Activated naive CD8-positive, alpha-beta T cell treated with anti-CD3 and anti-CD28 coated beads, Interleukin-2, amount 50 U/mL, for 24 hours (primary cell): ENCODE measurements at regions not wholly inside any gene's neighbourhood (a gene's known extent, or its start where the extent isn't known, plus 50 kb on each side); places are given as distances from the start of the nearest gene placed in this dataset.
"Not testable (repeated sequence)": the region's sequence is repeated elsewhere in the genome, so short reads cannot be mapped to it uniquely, and the experiment has no call there.

Experiments used
- ATAC-seq: fragments of 150-1000 bp; cut with Tn5 transposase; one replicate; pipeline ENCODE4 v1.10.0; 2021
- DNase-seq: peaks from one replicate; pipeline ENCODE4 v3.0.0; 2021
- H3K27ac Mint-ChIP-seq: one replicate; pipeline ENCODE4 v1.8.0; 2021; ENCODE audit warnings: mild to moderate bottlenecking, mixed read lengths
- H3K27me3 Mint-ChIP-seq: one replicate; pipeline ENCODE4 v1.8.0; 2021; ENCODE audit warnings: mixed read lengths
- H3K36me3 Mint-ChIP-seq: one replicate; pipeline ENCODE4 v1.8.0; 2021; ENCODE audit warnings: low read depth, mixed read lengths
- H3K4me1 Mint-ChIP-seq: one replicate; pipeline ENCODE4 v1.8.0; 2021; ENCODE audit warnings: mixed read lengths
- H3K4me3 Mint-ChIP-seq: one replicate; pipeline ENCODE4 v1.8.0; 2021; ENCODE audit warnings: mild to moderate bottlenecking, moderate library complexity, mixed read lengths
- H3K9me3 Mint-ChIP-seq: one replicate; pipeline ENCODE4 v1.8.0; 2021; ENCODE audit warnings: mixed read lengths

DNA sequence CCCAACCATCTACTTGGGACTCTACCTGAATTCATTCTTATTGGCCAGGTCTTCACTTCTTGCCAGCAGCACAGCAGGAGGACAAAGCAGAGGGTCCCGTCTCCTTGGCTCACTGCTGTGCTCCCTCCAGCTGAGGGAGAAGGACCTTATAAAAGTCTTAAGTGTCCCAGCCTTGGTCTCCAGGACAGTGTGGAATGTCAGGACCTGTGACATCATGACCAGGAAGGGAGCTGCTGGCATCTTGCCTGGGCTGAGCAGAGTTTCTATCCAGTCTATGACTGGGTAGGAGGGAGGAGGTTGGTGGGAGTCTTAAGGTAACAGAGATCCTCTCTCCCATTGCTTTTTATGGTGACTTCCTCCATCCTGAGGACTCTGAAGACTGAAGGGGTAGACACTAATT, 56.6 kb upstream of the ANKRD10 start:
- Mint-ChIP-seq H3K4me1 (peaks cover 13% of the 10 kb centered on the region), H3K27me3 (peaks cover 51% of the 10 kb centered on the region), H3K4me3 (no peak overlapping the region), H3K27ac (no peak overlapping the region), H3K9me3 (peaks cover 14% of the 10 kb centered on the region), H3K36me3 (peaks cover 17% of the 10 kb centered on the region)
- DNase-seq (no peak), ATAC-seq (no peak)

DNA sequence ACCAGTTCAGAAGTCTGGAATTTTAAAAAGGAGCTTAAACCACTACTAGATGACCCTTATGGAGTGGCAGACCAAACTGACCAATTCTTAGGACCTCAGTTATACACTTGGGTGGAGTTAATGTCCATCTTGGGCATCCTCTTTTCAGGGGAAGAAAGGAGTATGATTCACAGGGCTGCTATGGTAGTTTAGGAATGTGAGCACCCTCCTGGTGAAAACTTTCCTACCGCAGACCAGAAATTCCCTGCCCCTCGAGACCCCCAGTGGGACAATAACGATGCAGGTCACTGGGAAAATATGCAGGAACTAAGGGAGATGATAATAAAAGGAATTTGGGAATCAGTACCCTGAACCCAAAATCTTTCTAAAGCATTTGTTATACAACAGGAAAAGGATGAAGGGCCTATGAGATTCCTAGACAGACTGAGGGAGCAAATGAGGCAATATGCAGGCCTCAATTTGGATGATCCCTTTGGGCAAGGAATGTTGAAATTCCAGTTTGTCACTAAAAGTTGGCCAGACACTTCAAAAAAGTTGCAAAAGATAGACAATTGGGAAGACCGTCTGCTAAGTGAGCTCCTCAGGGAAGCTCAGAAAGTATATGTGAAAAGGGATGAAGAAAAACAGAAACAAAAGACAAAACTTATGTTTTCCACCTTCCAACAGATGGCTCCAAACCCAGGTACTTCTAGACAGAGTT, 52.4 kb upstream of the ANKRD10 start:
- Mint-ChIP-seq H3K27ac (peak overlapping the region; percentile 40), H3K27me3 (peaks cover 41% of the 10 kb centered on the region), H3K36me3 (peaks cover 43% of the 10 kb centered on the region), H3K9me3 (peaks cover 44% of the 10 kb centered on the region), H3K4me1 (peaks cover 27% of the 10 kb centered on the region)
- DNase-seq, ATAC-seq, H3K4me3 Mint-ChIP-seq: not testable (repeated sequence)

DNA sequence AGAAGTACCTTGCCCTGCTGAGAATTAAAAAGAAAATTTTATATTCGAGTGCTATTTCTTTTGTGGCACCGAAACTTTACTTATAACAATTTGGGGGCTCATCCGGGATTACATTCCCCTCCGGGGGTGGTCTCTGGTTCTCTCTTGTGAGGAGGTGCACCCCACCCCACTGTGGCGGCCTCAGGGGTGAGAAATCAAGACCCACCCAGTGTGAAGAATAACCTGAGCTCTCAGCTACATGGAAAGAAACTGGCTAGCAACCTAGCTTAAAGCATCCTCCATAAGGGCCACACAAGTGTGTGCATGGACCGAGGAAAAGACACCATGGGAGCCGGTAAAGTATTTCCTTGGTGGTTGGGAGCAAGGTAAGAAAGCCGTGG, 50.9 kb upstream of the ANKRD10 start:
- no peak overlapping the region for H3K4me3 Mint-ChIP-seq
- H3K27me3 Mint-ChIP-seq: peaks cover 31% of the 10 kb centered on the region
- DNase-seq: no peak
- ATAC-seq: no peak
- peaks cover 51% of the 10 kb centered on the region for H3K36me3 Mint-ChIP-seq
- H3K9me3 Mint-ChIP-seq: peaks cover 57% of the 10 kb centered on the region
- peak overlapping the region; percentile 87 for H3K27ac Mint-ChIP-seq
- peaks cover 27% of the 10 kb centered on the region for H3K4me1 Mint-ChIP-seq

DNA sequence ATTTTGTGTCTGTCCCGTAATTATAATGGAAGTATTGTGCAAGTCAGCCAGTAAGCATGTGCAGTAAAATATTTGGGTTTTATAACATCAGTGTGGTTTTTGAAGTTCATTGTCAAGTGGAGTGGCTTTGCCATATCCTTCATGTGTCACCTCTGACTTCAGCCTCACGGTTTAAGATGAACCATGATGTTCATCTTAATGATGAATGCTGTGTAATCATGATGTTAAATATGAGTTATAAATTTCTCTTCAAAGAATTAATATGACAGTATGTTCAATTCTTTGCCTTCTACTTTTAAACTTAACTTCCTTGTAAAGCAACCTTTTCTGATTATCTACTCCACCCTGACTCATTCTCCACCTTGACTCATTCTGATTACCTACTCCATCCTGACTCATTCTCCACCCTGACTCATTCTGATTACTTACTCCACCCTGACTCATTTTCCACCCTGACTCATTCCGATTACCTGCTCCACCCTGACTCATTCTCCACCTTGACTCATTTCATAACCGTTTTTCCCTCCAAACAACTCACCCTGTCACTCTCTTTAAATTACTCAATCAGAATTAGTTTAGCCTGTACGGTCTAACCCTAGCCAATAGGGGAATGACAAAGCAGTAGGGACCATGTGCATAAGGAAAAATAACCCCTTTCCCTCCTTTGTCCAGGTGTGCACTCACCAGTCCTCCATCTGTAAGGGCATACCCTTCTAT, 50.3 kb upstream of the ANKRD10 start:
- Mint-ChIP-seq H3K36me3 (peaks cover 51% of the 10 kb centered on the region), H3K4me3 (peak overlapping the region; percentile 39), H3K27ac (peak overlapping the region; percentile 87), H3K27me3 (peaks cover 28% of the 10 kb centered on the region), H3K9me3 (peaks cover 59% of the 10 kb centered on the region), H3K4me1 (peaks cover 27% of the 10 kb centered on the region)
- ATAC-seq (peak; percentile 96), DNase-seq (no peak)
